ENCODE measurements at regions not wholly inside any gene's neighbourhood (a gene's known extent, or its start where the extent isn't known, plus 50 kb on each side); places are given as distances from the start of the nearest gene placed in this dataset.
"Not testable (repeated sequence)": the region's sequence is repeated elsewhere in the genome, so short reads cannot be mapped to it uniquely, and the experiment has no call there.

- DNase-seq, result no peak
Observed at GRCh38 chr11:25776238-25776637, 555.7 kb upstream of the ANO3 start.

GRCh38 chr11:25777343-25777742 is 554.6 kb upstream of the ANO3 start:
- DNase-seq, result no peak

- no peak for DNase-seq
Observed at GRCh38 chr11:25779033-25779432, 552.9 kb upstream of the ANO3 start.

GRCh38 chr11:25787416-25787815 is 544.5 kb upstream of the ANO3 start:
- DNase-seq, result no peak

- no peak for DNase-seq
Observed at GRCh38 chr11:25790396-25790795, 541.5 kb upstream of the ANO3 start.

- DNase-seq, result no peak
Observed at GRCh38 chr11:25793637-25794036, 538.3 kb upstream of the ANO3 start.

- DNase-seq, result no peak
Observed at GRCh38 chr11:25794804-25795203, 537.1 kb upstream of the ANO3 start.

- DNase-seq, result no peak
Observed at GRCh38 chr11:25816411-25816810, 515.5 kb upstream of the ANO3 start.

- no peak for DNase-seq
Observed at GRCh38 chr11:25824688-25825087, 507.2 kb upstream of the ANO3 start.

- DNase-seq, result not testable (repeated sequence)
Observed at GRCh38 chr11:25831485-25831884, 500.4 kb upstream of the ANO3 start.

GRCh38 chr11:25838918-25839625 is 492.9 kb upstream of the ANO3 start:
- DNase-seq, result no peak

GRCh38 chr11:25844811-25845210 is 487.1 kb upstream of the ANO3 start:
- DNase-seq, result no peak

- DNase-seq, result no peak
Observed at GRCh38 chr11:25855916-25856315, 476.0 kb upstream of the ANO3 start.

GRCh38 chr11:25859776-25860175 is 472.2 kb upstream of the ANO3 start:
- no peak for DNase-seq

- no peak for DNase-seq
Observed at GRCh38 chr11:25860677-25861450, 471.1 kb upstream of the ANO3 start.

- DNase-seq, result no peak
Observed at GRCh38 chr11:25862159-25862558, 469.8 kb upstream of the ANO3 start.

- no peak for DNase-seq
Observed at GRCh38 chr11:25863986-25864385, 467.9 kb upstream of the ANO3 start.

GRCh38 chr11:25876456-25876965 is 455.4 kb upstream of the ANO3 start:
- no peak for DNase-seq

GRCh38 chr11:25886036-25886435 is 445.9 kb upstream of the ANO3 start:
- DNase-seq, result no peak

- DNase-seq, result no peak
Observed at GRCh38 chr11:25890626-25891260, 441.2 kb upstream of the ANO3 start.

- no peak for DNase-seq
Observed at GRCh38 chr11:25891960-25892359, 440.0 kb upstream of the ANO3 start.

GRCh38 chr11:25899617-25900160 is 432.2 kb upstream of the ANO3 start:
- DNase-seq, result no peak

GRCh38 chr11:25900814-25901213 is 431.1 kb upstream of the ANO3 start:
- no peak for DNase-seq

- no peak for DNase-seq
Observed at GRCh38 chr11:25901415-25901814, 430.5 kb upstream of the ANO3 start.
